ENCODE measurements at regions not wholly inside any gene's neighbourhood (a gene's known extent, or its start where the extent isn't known, plus 50 kb on each side); places are given as distances from the start of the nearest gene placed in this dataset.

GRCh38 chr11:81869351-81870065, 864.2 kb downstream of the FAM181B start (continued):
- TF ChIP-seq ZNF592 (IDR thresholded peaks at IDR 0.05) (no peak), RAD21 (IDR thresholded peaks at IDR 0.05; ENCODE audit: insufficient read depth, low read depth, low read length) (no peak), RB1 (IDR thresholded peaks at IDR 0.05; ENCODE audit: borderline replicate concordance) (no peak), MEF2A (IDR thresholded peaks at IDR 0.05; ENCODE audit: insufficient read depth, low read depth, low read length) (peak; percentile 73; the same call in 1 of the 2 replicates), SMARCA5 (IDR thresholded peaks at IDR 0.05) (no peak), PAX8 (IDR thresholded peaks at IDR 0.05) (no peak), CHD1 (IDR thresholded peaks at IDR 0.05; ENCODE audit: low read depth, low read length) (no peak), ZBTB11 (CRISPR knock-in tag; IDR thresholded peaks at IDR 0.05) (no peak), MEF2B (IDR thresholded peaks at IDR 0.05; ENCODE audit: partially characterized antibody, poor library complexity, severe bottlenecking) (peak; percentile 62), RFX5 (IDR thresholded peaks at IDR 0.05; ENCODE audit: low read depth, low read length) (no peak), SIN3A (IDR thresholded peaks at IDR 0.05; ENCODE audit: low read depth, low read length) (no peak), CBX5 (IDR thresholded peaks at IDR 0.05; ENCODE audit: low read depth) (0 out of 2 replicates have a peak, but pooled peaks have one; percentile 81), NR2C2 (IDR thresholded peaks at IDR 0.05; ENCODE audit: borderline replicate concordance, control insufficient read depth, insufficient read length, low read depth) (no peak), SREBF2 (IDR thresholded peaks at IDR 0.05; ENCODE audit: low read length) (no peak), POU2F2 (IDR thresholded peaks at IDR 0.05; ENCODE audit: borderline replicate concordance, low read depth, low read length) (peak; percentile 94; the same call in 1 of the 3 replicates), NR2C1 (IDR thresholded peaks at IDR 0.05) (no peak), POLR2AphosphoS2 (IDR thresholded peaks at IDR 0.05; ENCODE audit: low read depth, low read length) (no peak), ZNF24 (IDR thresholded peaks at IDR 0.05) (no peak), FOXK2 (IDR thresholded peaks at IDR 0.05) (no peak)
- TF ChIP-seq, protein P1, sequence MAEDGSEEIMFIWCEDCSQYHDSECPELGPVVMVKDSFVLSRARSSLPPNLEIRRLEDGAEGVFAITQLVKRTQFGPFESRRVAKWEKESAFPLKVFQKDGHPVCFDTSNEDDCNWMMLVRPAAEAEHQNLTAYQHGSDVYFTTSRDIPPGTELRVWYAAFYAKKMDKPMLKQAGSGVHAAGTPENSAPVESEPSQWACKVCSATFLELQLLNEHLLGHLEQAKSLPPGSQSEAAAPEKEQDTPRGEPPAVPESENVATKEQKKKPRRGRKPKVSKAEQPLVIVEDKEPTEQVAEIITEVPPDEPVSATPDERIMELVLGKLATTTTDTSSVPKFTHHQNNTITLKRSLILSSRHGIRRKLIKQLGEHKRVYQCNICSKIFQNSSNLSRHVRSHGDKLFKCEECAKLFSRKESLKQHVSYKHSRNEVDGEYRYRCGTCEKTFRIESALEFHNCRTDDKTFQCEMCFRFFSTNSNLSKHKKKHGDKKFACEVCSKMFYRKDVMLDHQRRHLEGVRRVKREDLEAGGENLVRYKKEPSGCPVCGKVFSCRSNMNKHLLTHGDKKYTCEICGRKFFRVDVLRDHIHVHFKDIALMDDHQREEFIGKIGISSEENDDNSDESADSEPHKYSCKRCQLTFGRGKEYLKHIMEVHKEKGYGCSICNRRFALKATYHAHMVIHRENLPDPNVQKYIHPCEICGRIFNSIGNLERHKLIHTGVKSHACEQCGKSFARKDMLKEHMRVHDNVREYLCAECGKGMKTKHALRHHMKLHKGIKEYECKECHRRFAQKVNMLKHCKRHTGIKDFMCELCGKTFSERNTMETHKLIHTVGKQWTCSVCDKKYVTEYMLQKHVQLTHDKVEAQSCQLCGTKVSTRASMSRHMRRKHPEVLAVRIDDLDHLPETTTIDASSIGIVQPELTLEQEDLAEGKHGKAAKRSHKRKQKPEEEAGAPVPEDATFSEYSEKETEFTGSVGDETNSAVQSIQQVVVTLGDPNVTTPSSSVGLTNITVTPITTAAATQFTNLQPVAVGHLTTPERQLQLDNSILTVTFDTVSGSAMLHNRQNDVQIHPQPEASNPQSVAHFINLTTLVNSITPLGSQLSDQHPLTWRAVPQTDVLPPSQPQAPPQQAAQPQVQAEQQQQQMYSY (CRISPR knock-in tag; IDR thresholded peaks at IDR 0.05) = no peak
